GM12874 (cell line): ENCODE measurements at regions not wholly inside any gene's neighbourhood (a gene's known extent, or its start where the extent isn't known, plus 50 kb on each side); places are given as distances from the start of the nearest gene placed in this dataset.
A peak's percentile ranks its signal among the peaks of the same experiment; 100 is the strongest.

Source experiments
- CTCF ChIP-seq: IDR thresholded peaks from 2 replicates; pipeline ENCODE4 v1.5.1; 2011; ENCODE audit warnings: low read depth, mild to moderate bottlenecking, control low read depth, low read length, moderate library complexity; ENCODE audit not compliant: insufficient read depth

GRCh38 chr2:63695583-63695982 is 106.8 kb downstream of the MDH1 start:
- no peak for TF ChIP-seq CTCF

- no peak for TF ChIP-seq CTCF
Measured at GRCh38 chr2:63696496-63696895, 107.7 kb downstream of the MDH1 start.

- no peak for TF ChIP-seq CTCF
Measured at GRCh38 chr2:63697160-63697559, 108.4 kb downstream of the MDH1 start.

- peak; percentile 47; the same call in 1 of the 2 replicates for TF ChIP-seq CTCF
Measured at GRCh38 chr2:63698786-63699548, 110.2 kb downstream of the MDH1 start.

GRCh38 chr2:63699549-63699839 is 110.7 kb downstream of the MDH1 start:
- TF ChIP-seq CTCF = no peak

- TF ChIP-seq CTCF = no peak
Measured at GRCh38 chr2:63700271-63700670, 111.5 kb downstream of the MDH1 start.

- TF ChIP-seq CTCF = no peak
Measured at GRCh38 chr2:63701406-63701805, 112.6 kb downstream of the MDH1 start.

GRCh38 chr2:63710732-63711131 is 122.0 kb downstream of the MDH1 start:
- TF ChIP-seq CTCF = no peak
